ENCODE measurements at regions not wholly inside any gene's neighbourhood (a gene's known extent, or its start where the extent isn't known, plus 50 kb on each side); places are given as distances from the start of the nearest gene placed in this dataset.
"Not testable (repeated sequence)": the region's sequence is repeated elsewhere in the genome, so short reads cannot be mapped to it uniquely, and the experiment has no call there.

GRCh38 chr6:154637392-154637791 is 95.8 kb upstream of the SCAF8 start:
- DNase-seq (ENCODE audit: low spot score), result no peak

DNA sequence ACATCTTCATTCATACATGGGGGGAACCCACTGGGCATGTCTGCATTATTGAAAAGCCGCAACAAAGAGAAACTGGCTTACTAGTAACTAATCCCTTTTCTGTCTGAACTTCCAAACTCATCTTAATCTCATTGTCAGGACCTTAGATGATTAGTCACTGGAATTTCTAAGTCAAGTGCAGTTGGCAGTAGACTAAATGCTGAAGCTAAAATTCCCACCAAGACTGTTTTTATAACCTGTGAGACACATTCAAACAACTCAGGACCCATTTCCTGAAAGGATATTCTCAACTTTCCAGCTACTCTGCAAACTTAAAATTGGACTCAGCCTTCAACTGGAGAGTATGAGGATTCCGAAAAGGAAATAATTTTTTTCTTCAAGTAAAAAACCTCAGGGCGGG is 94.8 kb upstream of the SCAF8 start:
- no peak for DNase-seq (ENCODE audit: low spot score)

- not testable (repeated sequence) for DNase-seq (ENCODE audit: low spot score)
Observed at GRCh38 chr6:154639196-154639595, 94.0 kb upstream of the SCAF8 start.

DNA sequence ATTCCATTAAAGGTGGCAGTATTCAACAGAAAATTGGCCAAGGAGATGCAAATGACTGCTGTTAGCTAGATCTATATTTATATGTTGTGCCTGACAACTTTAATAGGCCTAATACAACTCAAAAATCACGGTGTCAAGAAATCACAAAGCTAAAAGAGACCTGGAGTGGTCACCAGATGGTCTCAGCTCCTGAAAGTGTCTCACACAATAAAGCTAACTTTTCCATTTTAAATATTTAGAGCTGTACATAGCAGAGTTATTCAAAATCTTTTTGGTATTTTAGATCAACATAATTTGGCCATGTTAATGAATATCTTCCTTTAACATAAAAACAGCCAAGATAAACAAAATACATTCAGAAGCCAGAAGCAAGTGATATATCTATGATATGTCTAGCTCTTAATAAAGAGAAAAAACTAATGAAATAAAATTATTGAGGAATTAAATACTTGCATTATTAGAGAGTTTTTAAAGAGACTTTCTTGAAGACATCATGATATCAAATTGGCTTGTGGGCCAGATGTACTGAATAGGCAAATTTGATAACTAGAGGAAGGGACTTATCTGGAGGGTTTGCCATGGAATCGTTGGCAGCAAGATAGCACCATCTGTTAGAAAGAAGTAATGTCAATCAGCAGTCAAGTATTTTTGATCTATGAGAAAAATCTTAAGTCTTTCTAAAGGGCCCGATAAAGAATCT is 84.9 kb upstream of the SCAF8 start:
- no peak for DNase-seq (ENCODE audit: low spot score)

- DNase-seq (ENCODE audit: low spot score), result no peak
Observed at GRCh38 chr6:154648888-154649205, 84.4 kb upstream of the SCAF8 start.

DNA sequence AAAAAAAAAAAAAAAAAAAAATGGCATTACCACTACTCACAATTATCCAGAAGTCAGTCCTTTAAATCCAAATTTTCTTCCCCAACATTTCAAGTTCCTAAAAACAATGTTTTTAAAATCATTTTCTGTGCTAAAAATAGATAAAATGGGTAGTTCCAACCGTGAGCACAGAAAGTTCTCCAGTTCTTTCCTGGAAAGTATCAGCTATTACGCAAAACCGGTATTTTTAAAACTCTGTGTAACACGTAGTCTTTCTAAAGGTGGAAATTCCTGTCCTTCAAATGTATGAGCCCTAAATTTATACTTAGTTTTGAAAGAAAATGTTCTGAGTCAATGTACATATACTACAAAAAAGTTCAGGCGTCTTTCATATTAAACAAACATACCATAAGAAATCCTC is 83.5 kb upstream of the SCAF8 start:
- no peak for DNase-seq (ENCODE audit: low spot score)

- DNase-seq (ENCODE audit: low spot score), result no peak
Observed at GRCh38 chr6:154650351-154650750, 82.9 kb upstream of the SCAF8 start.

- no peak for DNase-seq (ENCODE audit: low spot score)
Observed at GRCh38 chr6:154651656-154652055, 81.6 kb upstream of the SCAF8 start.

DNA sequence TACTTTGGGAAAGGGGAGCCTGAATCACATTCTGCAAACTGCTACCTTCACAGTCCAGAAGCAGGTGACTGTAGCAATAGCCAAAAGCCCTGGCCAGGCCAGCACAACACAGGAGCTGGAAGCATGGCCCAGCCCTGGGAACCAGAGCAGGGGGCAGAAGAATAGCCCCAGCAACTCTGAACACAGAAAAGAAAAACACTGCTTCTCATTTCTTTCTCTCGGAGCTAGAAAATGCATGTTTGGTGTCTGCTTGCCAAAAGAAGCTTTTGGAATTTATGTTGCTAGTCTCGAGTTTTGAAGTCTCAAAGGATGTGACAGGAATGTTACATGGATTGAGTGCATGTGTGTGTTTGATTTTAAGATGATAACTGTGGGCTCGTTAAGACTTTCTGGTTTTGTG is 79.8 kb upstream of the SCAF8 start:
- no peak for DNase-seq (ENCODE audit: low spot score)

- no peak for DNase-seq (ENCODE audit: low spot score)
Observed at GRCh38 chr6:154653853-154654252, 79.4 kb upstream of the SCAF8 start.

- no peak for DNase-seq (ENCODE audit: low spot score)
Observed at GRCh38 chr6:154656660-154657059, 76.6 kb upstream of the SCAF8 start.

DNA sequence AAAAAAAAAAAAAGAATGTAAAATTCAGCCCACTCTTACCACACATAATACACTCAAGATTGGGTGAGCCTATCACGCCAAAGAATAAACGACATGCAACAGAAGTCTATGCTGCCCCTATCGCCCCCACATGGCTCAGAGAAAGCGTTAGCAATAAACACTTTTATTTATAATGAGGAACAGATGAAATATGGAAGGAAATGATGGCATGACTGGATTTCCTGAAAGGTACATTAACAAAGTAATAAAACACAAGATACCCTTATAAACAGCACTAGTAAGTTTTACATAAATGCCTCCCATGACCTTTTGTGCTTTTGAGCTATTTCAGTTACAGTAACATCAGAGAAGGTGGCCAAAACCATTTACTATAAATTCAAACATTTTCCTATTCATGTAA is 71.4 kb upstream of the SCAF8 start:
- no peak for DNase-seq (ENCODE audit: low spot score)

DNA sequence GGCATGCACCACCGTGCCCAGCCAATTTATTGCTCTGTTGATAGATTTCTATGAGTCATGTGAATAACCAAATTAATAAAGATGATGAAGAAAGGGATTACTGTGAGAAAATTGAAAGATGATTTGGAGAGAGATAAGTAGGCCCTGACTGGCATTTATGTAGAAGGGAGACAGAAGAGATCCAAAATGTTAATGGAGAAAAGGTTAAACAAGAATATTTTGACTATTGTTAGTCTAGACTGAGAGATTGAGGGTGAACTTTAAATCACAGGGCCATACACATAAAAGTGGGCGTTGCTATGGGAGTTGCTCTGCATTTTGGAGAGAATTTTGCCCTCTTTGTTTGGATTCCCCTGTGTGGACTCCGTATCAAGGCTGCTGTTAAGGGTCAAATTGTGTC is 68.9 kb upstream of the SCAF8 start:
- no peak for DNase-seq (ENCODE audit: low spot score)

GRCh38 chr6:154668156-154668555 is 65.1 kb upstream of the SCAF8 start:
- no peak for DNase-seq (ENCODE audit: low spot score)

DNA sequence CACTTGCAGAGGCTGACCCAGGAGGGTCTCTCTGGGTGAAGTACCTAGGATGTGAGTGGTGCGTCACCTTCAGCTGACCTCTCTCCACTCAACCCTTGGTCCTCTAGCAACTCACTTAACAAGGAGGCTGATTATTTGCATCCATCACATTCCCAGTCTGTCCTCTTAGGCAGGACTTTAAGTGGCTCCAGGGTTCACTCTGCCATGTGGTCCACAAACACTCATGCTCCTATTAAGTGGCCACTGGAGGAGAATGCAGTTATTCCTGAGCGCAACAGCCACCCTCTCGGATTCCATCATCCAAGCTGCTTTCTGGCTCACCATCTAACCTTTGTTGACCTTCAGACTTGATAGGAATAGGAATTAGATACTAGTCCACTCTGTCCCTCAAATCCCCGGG is 61.1 kb upstream of the SCAF8 start:
- no peak for DNase-seq (ENCODE audit: low spot score)

DNA sequence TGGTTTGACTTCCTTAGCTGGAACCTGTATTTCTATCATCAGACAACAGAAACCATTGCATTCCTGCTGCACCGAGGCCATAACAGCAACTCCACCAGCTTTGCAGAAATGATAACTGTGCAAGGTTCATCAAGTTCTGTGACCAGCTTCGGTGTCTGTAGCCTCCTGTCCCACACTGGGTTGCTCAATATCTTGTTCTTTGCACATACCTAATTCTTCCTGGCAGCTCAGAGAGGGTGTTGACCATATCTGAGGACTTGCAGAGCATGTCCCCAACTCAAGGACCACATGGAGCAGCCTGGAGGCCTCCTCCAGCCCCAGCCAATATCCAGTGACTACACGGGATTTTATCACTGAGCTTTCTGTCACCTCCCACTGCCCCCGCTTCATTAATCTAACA is 59.3 kb upstream of the SCAF8 start:
- DNase-seq (ENCODE audit: low spot score), result no peak

DNA sequence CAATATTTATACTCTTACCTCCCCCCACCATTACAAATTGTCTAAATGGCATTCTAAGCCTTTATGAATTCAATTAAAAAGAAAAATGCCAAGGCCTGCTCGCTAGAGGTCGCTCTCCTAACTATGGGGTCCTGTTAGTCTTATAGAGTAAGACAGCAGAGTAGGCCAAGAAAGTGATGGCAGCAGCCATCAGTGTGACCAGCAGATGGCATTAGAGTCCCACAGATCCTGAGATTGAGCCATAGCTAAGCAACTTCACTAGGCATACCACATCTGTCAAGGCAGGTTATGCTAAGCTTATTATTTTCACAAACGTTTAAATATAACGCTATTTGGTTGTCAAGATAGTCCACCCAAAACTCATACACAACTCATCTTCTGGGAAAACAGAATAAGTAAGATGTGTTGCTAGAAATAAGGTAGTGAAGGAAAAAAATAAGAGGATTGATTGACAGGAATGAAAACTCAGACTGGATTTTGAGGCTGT is 57.6 kb upstream of the SCAF8 start:
- DNase-seq (ENCODE audit: low spot score), result peak; percentile 91

GRCh38 chr6:154682633-154683125 is 50.5 kb upstream of the SCAF8 start:
- no peak for DNase-seq (ENCODE audit: low spot score)
